CD8-positive, alpha-beta memory T cell (primary cell): ENCODE measurements at regions not wholly inside any gene's neighbourhood (a gene's known extent, or its start where the extent isn't known, plus 50 kb on each side); places are given as distances from the start of the nearest gene placed in this dataset.

ENCODE experiments used
- CTCF ChIA-PET: fragments of 350-600 bp; sonication (Branson Sonifier 250); formaldehyde crosslinking; loops from one replicate; lab custom pipeline; 2021; ENCODE audit warnings: antibody characterized with exemption; lab: Charles Lee
- POLR2A ChIA-PET: fragments of 350-600 bp; sonication (Branson Sonifier 250); formaldehyde crosslinking; loops from one replicate; lab custom pipeline; 2021; ENCODE audit warnings: antibody characterized with exemption; lab: Charles Lee
- DNase-seq, 5 donors: peaks; one replicate each; pipeline versions ENCODE4 v3.0.0 to v3.0.0-alpha.2; 2020 to 2022; ENCODE audit warnings: mixed read lengths in 1 of 5
- H3K27ac ChIP-seq: one replicate; pipeline ENCODE4 v1.7.0; 2013; ENCODE audit warnings: low read depth, mild to moderate bottlenecking, low read length, moderate library complexity
- H3K27me3 ChIP-seq: 2 replicates; pipeline ENCODE4 v1.7.0; 2013; ENCODE audit warnings: low read length, mild to moderate bottlenecking; ENCODE audit not compliant: insufficient read depth, poor library complexity, severe bottlenecking
- H3K36me3 ChIP-seq: 2 replicates; pipeline ENCODE4 v1.7.0; 2013; ENCODE audit warnings: mild to moderate bottlenecking, low read length, moderate library complexity; ENCODE audit not compliant: insufficient read depth
- H3K4me1 ChIP-seq: 2 replicates; pipeline ENCODE4 v1.7.0; 2013; ENCODE audit warnings: mild to moderate bottlenecking, low read length, moderate library complexity; ENCODE audit not compliant: insufficient read depth
- H3K4me3 ChIP-seq: 2 replicates; pipeline ENCODE4 v1.7.0; 2013; ENCODE audit warnings: mild to moderate bottlenecking, low read length
- H3K9me3 ChIP-seq: 2 replicates; pipeline ENCODE4 v1.7.0; 2013; ENCODE audit warnings: mild to moderate bottlenecking, low read length
- H3K27ac Mint-ChIP-seq, 8 donors: one replicate each; pipeline ENCODE4 v1.8.0; 2020 to 2021; ENCODE audit warnings: mixed read lengths in 8 of 8, mild to moderate bottlenecking in 6 of 8, inconsistent platforms in 3 of 8, moderate library complexity in 3 of 8
- H3K27me3 Mint-ChIP-seq, 2 donors: one replicate each; pipeline ENCODE4 v1.8.0; 2020 to 2021; ENCODE audit warnings: mixed read lengths in 2 of 2, mild to moderate bottlenecking in 1 of 2, moderate library complexity in 1 of 2
- H3K36me3 Mint-ChIP-seq, 3 donors: one replicate each; pipeline ENCODE4 v1.8.0; 2020 to 2021; ENCODE audit warnings: mixed read lengths in 3 of 3, inconsistent platforms in 1 of 3, mild to moderate bottlenecking in 1 of 3
- H3K4me1 Mint-ChIP-seq, 3 donors: one replicate each; pipeline ENCODE4 v1.8.0; 2020 to 2021; ENCODE audit warnings: mixed read lengths in 3 of 3, inconsistent platforms in 1 of 3, mild to moderate bottlenecking in 1 of 3
- H3K4me3 Mint-ChIP-seq, 7 donors: one replicate each; pipeline ENCODE4 v1.8.0; 2020 to 2021; ENCODE audit warnings: mixed read lengths in 7 of 7, mild to moderate bottlenecking in 6 of 7, moderate library complexity in 4 of 7, inconsistent platforms in 2 of 7
- H3K9me3 Mint-ChIP-seq, 5 donors: one replicate each; pipeline ENCODE4 v1.8.0; 2020 to 2022; ENCODE audit warnings: mixed read lengths in 5 of 5, mild to moderate bottlenecking in 3 of 5, moderate library complexity in 2 of 5, inconsistent platforms in 1 of 5

- Mint-ChIP-seq H3K27ac (no peak overlapping the region), H3K4me3 (no peak overlapping the region), H3K36me3 (no peaks in the 10 kb centered on the region), H3K4me1 (no peaks in the 10 kb centered on the region), H3K9me3 (no peaks in the 10 kb centered on the region), H3K27me3 (peaks cover 3 to 13% of the 10 kb centered on the region in 2 donors)
- Histone ChIP-seq H3K36me3 (no peaks in the 10 kb centered on the region), H3K4me1 (no peaks in the 10 kb centered on the region), H3K27ac (no peak overlapping the region), H3K27me3 (no peaks in the 10 kb centered on the region), H3K4me3 (no peak overlapping the region), H3K9me3 (no peaks in the 10 kb centered on the region)
- ChIA-PET POLR2A (no interaction called here), CTCF (no interaction called here)
- no peak for DNase-seq
Observed at GRCh38 chr9:86842573-86842972, 104.7 kb downstream of the GAS1 start.

- no peaks in the 10 kb centered on the region for H3K36me3 Mint-ChIP-seq
- H3K36me3 ChIP-seq, result no peaks in the 10 kb centered on the region
- no peak overlapping the region for H3K27ac Mint-ChIP-seq
- H3K4me1 ChIP-seq, result no peaks in the 10 kb centered on the region
- ChIA-PET CTCF (no interaction called here), POLR2A (no interaction called here)
- no peaks in the 10 kb centered on the region for H3K9me3 Mint-ChIP-seq
- H3K27me3 Mint-ChIP-seq, result peaks cover 9 to 20% of the 10 kb centered on the region in 2 donors
- H3K4me1 Mint-ChIP-seq, result no peaks in the 10 kb centered on the region
- no peaks in the 10 kb centered on the region for H3K9me3 ChIP-seq
- no peak overlapping the region for H3K27ac ChIP-seq
- no peak for DNase-seq
- no peaks in the 10 kb centered on the region for H3K27me3 ChIP-seq
- H3K4me3 Mint-ChIP-seq, result no peak overlapping the region
- H3K4me3 ChIP-seq, result no peak overlapping the region
Observed at GRCh38 chr9:86839522-86839921, 107.8 kb downstream of the GAS1 start.

GRCh38 chr9:86838519-86839497 lies 108.5 kb downstream of the GAS1 start:
- Mint-ChIP-seq H3K4me1 (no peaks in the 10 kb centered on the region), H3K36me3 (no peaks in the 10 kb centered on the region), H3K27ac (no peak overlapping the region), H3K27me3 (peaks cover 9 to 24% of the 10 kb centered on the region in 2 donors), H3K9me3 (no peaks in the 10 kb centered on the region), H3K4me3 (no peak overlapping the region)
- no peak overlapping the region for H3K4me3 ChIP-seq
- ChIA-PET POLR2A (no interaction called here), CTCF (no interaction called here)
- H3K9me3 ChIP-seq, result no peaks in the 10 kb centered on the region
- no peaks in the 10 kb centered on the region for H3K4me1 ChIP-seq
- no peaks in the 10 kb centered on the region for H3K36me3 ChIP-seq
- DNase-seq, result no peak
- H3K27ac ChIP-seq, result no peak overlapping the region
- no peaks in the 10 kb centered on the region for H3K27me3 ChIP-seq

- Mint-ChIP-seq H3K36me3 (no peaks in the 10 kb centered on the region), H3K27ac (no peak overlapping the region), H3K27me3 (peaks cover 10 to 21% of the 10 kb centered on the region in 2 donors), H3K9me3 (no peaks in the 10 kb centered on the region), H3K4me1 (no peaks in the 10 kb centered on the region), H3K4me3 (no peak overlapping the region)
- POLR2A ChIA-PET, result no interaction called here
- Histone ChIP-seq H3K4me3 (no peak overlapping the region), H3K27me3 (no peaks in the 10 kb centered on the region), H3K36me3 (no peaks in the 10 kb centered on the region), H3K4me1 (no peaks in the 10 kb centered on the region), H3K9me3 (no peaks in the 10 kb centered on the region), H3K27ac (no peak overlapping the region)
- CTCF ChIA-PET, result no interaction called here
- no peak for DNase-seq
Observed at GRCh38 chr9:86837345-86837744, 110.0 kb downstream of the GAS1 start.

GRCh38 chr9:86836797-86837196 lies 110.5 kb downstream of the GAS1 start:
- no peaks in the 10 kb centered on the region for H3K9me3 Mint-ChIP-seq

GRCh38 chr9:86836266-86836665 lies 111.0 kb downstream of the GAS1 start:
- Histone ChIP-seq H3K4me1 (no peaks in the 10 kb centered on the region), H3K36me3 (no peaks in the 10 kb centered on the region), H3K4me3 (no peak overlapping the region), H3K27me3 (no peaks in the 10 kb centered on the region), H3K9me3 (no peaks in the 10 kb centered on the region), H3K27ac (no peak overlapping the region)
- Mint-ChIP-seq H3K9me3 (no peaks in the 10 kb centered on the region), H3K36me3 (no peaks in the 10 kb centered on the region), H3K4me1 (no peaks in the 10 kb centered on the region), H3K27me3 (peaks cover 10 to 21% of the 10 kb centered on the region in 2 donors), H3K4me3 (no peak overlapping the region), H3K27ac (no peak overlapping the region)
- ChIA-PET CTCF (no interaction called here), POLR2A (no interaction called here)
- no peak for DNase-seq

More at GRCh38 chr9:86836797-86837196, 110.5 kb downstream of the GAS1 start:
- CTCF ChIA-PET, result no interaction called here
- POLR2A ChIA-PET, result no interaction called here
- H3K27ac ChIP-seq, result no peak overlapping the region
- no peaks in the 10 kb centered on the region for H3K4me1 Mint-ChIP-seq
- H3K9me3 ChIP-seq, result no peaks in the 10 kb centered on the region
- H3K4me3 ChIP-seq, result no peak overlapping the region
- H3K27ac Mint-ChIP-seq, result no peak overlapping the region
- H3K36me3 Mint-ChIP-seq, result no peaks in the 10 kb centered on the region
- H3K36me3 ChIP-seq, result no peaks in the 10 kb centered on the region
- peaks cover 10 to 21% of the 10 kb centered on the region in 2 donors for H3K27me3 Mint-ChIP-seq
- H3K4me3 Mint-ChIP-seq, result no peak overlapping the region
- no peak for DNase-seq
- H3K27me3 ChIP-seq, result no peaks in the 10 kb centered on the region
- H3K4me1 ChIP-seq, result no peaks in the 10 kb centered on the region

GRCh38 chr9:86830356-86830755 lies 117.0 kb downstream of the GAS1 start:
- ChIA-PET POLR2A (no interaction called here), CTCF (no interaction called here)
- no peaks in the 10 kb centered on the region for H3K4me1 Mint-ChIP-seq
- H3K27me3 Mint-ChIP-seq, result peaks cover 9 to 15% of the 10 kb centered on the region in 2 donors
- no peak overlapping the region for H3K27ac ChIP-seq
- H3K4me1 ChIP-seq, result no peaks in the 10 kb centered on the region
- H3K4me3 ChIP-seq, result no peak overlapping the region
- no peaks in the 10 kb centered on the region for H3K27me3 ChIP-seq
- no peaks in the 10 kb centered on the region for H3K36me3 Mint-ChIP-seq
- no peaks in the 10 kb centered on the region for H3K9me3 ChIP-seq
- no peak overlapping the region for H3K27ac Mint-ChIP-seq
- no peaks in the 10 kb centered on the region for H3K36me3 ChIP-seq
- no peak overlapping the region for H3K4me3 Mint-ChIP-seq
- no peak for DNase-seq
- H3K9me3 Mint-ChIP-seq, result no peaks in the 10 kb centered on the region

GRCh38 chr9:86829496-86830046 lies 117.7 kb downstream of the GAS1 start:
- H3K36me3 Mint-ChIP-seq, result no peaks in the 10 kb centered on the region
- H3K27me3 ChIP-seq, result no peaks in the 10 kb centered on the region
- no peak overlapping the region for H3K27ac ChIP-seq
- H3K36me3 ChIP-seq, result no peaks in the 10 kb centered on the region
- no peak overlapping the region for H3K4me3 Mint-ChIP-seq
- H3K4me1 Mint-ChIP-seq, result no peaks in the 10 kb centered on the region
- H3K9me3 ChIP-seq, result no peaks in the 10 kb centered on the region
- ChIA-PET POLR2A (no interaction called here), CTCF (no interaction called here)
- no peaks in the 10 kb centered on the region for H3K4me1 ChIP-seq
- H3K27ac Mint-ChIP-seq, result no peak overlapping the region
- no peak overlapping the region for H3K4me3 ChIP-seq
- no peak for DNase-seq
- peaks cover 9 to 10% of the 10 kb centered on the region in 2 donors for H3K27me3 Mint-ChIP-seq
- no peaks in the 10 kb centered on the region for H3K9me3 Mint-ChIP-seq
